SK-N-SH treated with all-trans-retinoic acid at 6 μM for 48 hours (cell line): ENCODE measurements at regions not wholly inside any gene's neighbourhood (a gene's known extent, or its start where the extent isn't known, plus 50 kb on each side); places are given as distances from the start of the nearest gene placed in this dataset.
"Not testable (repeated sequence)": the region's sequence is repeated elsewhere in the genome, so short reads cannot be mapped to it uniquely, and the experiment has no call there.

Source experiments
- ARNTL ChIP-seq: fragments of 450-650 bp; formaldehyde crosslinking; IDR thresholded peaks from 2 replicates; pipeline ENCODE4 v1.5.0; 2020; ENCODE audit warnings: low read depth, mild to moderate bottlenecking, moderate library complexity, borderline replicate concordance
- ISL1 ChIP-seq: fragments of 250-450 bp; sonication (Bioruptor Pico); IDR thresholded peaks from 2 replicates; pipeline ENCODE4 v2.1.2; 2022; ENCODE audit warnings: mild to moderate bottlenecking, moderate library complexity
- RARB ChIP-seq: fragments of 250-450 bp; sonication (Bioruptor Pico); IDR thresholded peaks from 2 replicates; pipeline ENCODE4 v1.8.0; 2021; ENCODE audit warnings: mild to moderate bottlenecking, moderate library complexity
- SNAI2 ChIP-seq: fragments of 250-450 bp; sonication (Bioruptor Pico); IDR thresholded peaks from 2 replicates; pipeline ENCODE4 v1.5.0; 2020; ENCODE audit warnings: mild to moderate bottlenecking, moderate library complexity
- TOX ChIP-seq: fragments of 250-450 bp; sonication (Bioruptor Pico); IDR thresholded peaks from 2 replicates; pipeline ENCODE4 v1.8.0; 2021; ENCODE audit warnings: mild to moderate bottlenecking, moderate library complexity, borderline replicate concordance
- ZC3H10 ChIP-seq: fragments of 250-450 bp; sonication (Bioruptor Pico); IDR thresholded peaks from 2 replicates; pipeline ENCODE4 v1.5.1; 2021; ENCODE audit warnings: mild to moderate bottlenecking, moderate library complexity
- TF ChIP-seq, protein P1 (sequence below): fragments of 250-450 bp; sonication (Bioruptor Pico); IDR thresholded peaks from 2 replicates; pipeline ENCODE4 v1.8.0; 2020; ENCODE audit warnings: mild to moderate bottlenecking, moderate library complexity, borderline replicate concordance

DNA sequence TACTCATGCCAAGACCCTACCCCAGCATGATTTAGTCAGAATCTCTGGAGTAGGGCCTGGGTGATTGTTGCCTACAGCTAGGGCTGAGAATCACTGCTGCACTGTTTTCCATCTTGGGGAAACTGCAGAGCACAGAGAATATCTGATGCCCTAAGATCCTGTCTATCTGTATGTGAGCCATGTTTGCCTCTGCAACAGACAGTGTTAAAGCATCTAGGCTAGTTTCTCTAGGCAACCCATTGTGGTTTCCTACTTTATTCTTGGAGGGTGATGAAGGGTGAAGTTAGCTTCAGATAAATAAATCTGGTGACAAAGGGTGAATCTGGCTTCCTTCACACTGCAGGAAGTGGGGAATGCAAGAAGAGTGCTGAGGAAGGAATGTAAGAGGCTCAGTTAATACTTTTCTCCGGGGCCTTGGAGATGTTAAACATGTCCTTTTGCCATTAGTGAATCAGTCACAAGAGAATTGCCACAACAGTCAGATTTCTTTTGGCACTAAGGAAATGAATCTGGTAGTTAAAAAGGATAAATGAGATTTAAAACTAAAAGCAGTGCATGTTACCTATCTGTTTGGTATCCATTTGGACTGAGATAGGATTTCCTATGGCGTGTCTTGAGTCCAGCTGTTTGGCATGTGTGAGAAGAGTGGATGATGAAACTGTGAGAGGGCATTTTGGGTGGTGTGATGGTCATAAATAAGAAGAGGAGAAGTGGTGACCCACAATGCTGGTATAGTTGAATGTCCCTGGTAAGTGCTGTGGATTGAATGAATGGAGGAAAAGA is 119.6 kb upstream of the IKBKE start:
- TF ChIP-seq, protein P1, sequence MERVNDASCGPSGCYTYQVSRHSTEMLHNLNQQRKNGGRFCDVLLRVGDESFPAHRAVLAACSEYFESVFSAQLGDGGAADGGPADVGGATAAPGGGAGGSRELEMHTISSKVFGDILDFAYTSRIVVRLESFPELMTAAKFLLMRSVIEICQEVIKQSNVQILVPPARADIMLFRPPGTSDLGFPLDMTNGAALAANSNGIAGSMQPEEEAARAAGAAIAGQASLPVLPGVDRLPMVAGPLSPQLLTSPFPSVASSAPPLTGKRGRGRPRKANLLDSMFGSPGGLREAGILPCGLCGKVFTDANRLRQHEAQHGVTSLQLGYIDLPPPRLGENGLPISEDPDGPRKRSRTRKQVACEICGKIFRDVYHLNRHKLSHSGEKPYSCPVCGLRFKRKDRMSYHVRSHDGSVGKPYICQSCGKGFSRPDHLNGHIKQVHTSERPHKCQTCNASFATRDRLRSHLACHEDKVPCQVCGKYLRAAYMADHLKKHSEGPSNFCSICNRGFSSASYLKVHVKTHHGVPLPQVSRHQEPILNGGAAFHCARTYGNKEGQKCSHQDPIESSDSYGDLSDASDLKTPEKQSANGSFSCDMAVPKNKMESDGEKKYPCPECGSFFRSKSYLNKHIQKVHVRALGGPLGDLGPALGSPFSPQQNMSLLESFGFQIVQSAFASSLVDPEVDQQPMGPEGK (CRISPR knock-in tag): not testable (repeated sequence)
- not testable (repeated sequence) for TF ChIP-seq ARNTL; SNAI2 (CRISPR knock-in tag); ISL1 (CRISPR knock-in tag); TOX; RARB (CRISPR knock-in tag); ZC3H10
